HL-60 (cell line): ENCODE measurements at regions not wholly inside any gene's neighbourhood (a gene's known extent, or its start where the extent isn't known, plus 50 kb on each side); places are given as distances from the start of the nearest gene placed in this dataset.

Experiments
- DNase-seq, 2 experiments: peaks; one replicate each; pipeline ENCODE4 v3.0.0-alpha.2; 2010 to 2020; ENCODE audit warnings: low read depth in 1 of 2, low spot score in 1 of 2
- H3K27ac ChIP-seq: fragments of 250-450 bp; sonication (Bioruptor Pico); replicated peaks from 2 replicates; pipeline ENCODE4 v1.5.1; 2020; ENCODE audit warnings: mild to moderate bottlenecking, moderate library complexity
- H3K27me3 ChIP-seq: fragments of 250-450 bp; sonication (Bioruptor Pico); 2 replicates; pipeline ENCODE4 v1.5.1; 2021; ENCODE audit warnings: mild to moderate bottlenecking, moderate library complexity; ENCODE audit not compliant: insufficient read depth, poor library complexity, severe bottlenecking
- H3K4me3 ChIP-seq: replicated peaks from 2 replicates; pipeline ENCODE4 v1.5.1; 2011; ENCODE audit warnings: mild to moderate bottlenecking, control low read depth, low read length; ENCODE audit not compliant: insufficient read depth
- CTCF ChIP-seq: IDR thresholded peaks from one replicate; pipeline ENCODE4 v1.5.1; 2011; ENCODE audit warnings: low read length, control low read depth, inconsistent platforms; ENCODE audit not compliant: insufficient read depth
- GABPA ChIP-seq: IDR thresholded peaks from 2 replicates; pipeline ENCODE4 v1.6.1; 2012; ENCODE audit warnings: low read depth
- POLR2AphosphoS5 ChIP-seq: IDR thresholded peaks from 2 replicates; pipeline ENCODE4 v1.6.1; 2012; ENCODE audit warnings: low read depth
- REST ChIP-seq: IDR thresholded peaks from 2 replicates; pipeline ENCODE4 v1.6.1; 2012; ENCODE audit warnings: low read depth; ENCODE audit not compliant: insufficient replicate concordance
- SPI1 ChIP-seq: IDR thresholded peaks from 2 replicates; pipeline ENCODE4 v1.6.1; 2012; ENCODE audit warnings: low read depth, mild to moderate bottlenecking, borderline replicate concordance

- Histone ChIP-seq H3K4me3 (no peak overlapping the region), H3K27ac (no peak overlapping the region), H3K27me3 (no peaks in the 10 kb centered on the region)
- no peak for DNase-seq
- no peak for TF ChIP-seq CTCF
- TF ChIP-seq GABPA = no peak
- no peak for TF ChIP-seq SPI1
- no peak for TF ChIP-seq REST
- TF ChIP-seq POLR2AphosphoS5 = no peak
Observed at GRCh38 chr13:20313896-20314295, 81.8 kb upstream of the GJB6 start.

GRCh38 chr13:20312292-20312691 lies 80.2 kb upstream of the GJB6 start:
- Histone ChIP-seq H3K4me3 (no peak overlapping the region), H3K27me3 (no peaks in the 10 kb centered on the region), H3K27ac (no peak overlapping the region)
- no peak for DNase-seq
- TF ChIP-seq GABPA = no peak
- TF ChIP-seq REST = no peak
- no peak for TF ChIP-seq SPI1
- TF ChIP-seq POLR2AphosphoS5 = no peak
- no peak for TF ChIP-seq CTCF

- DNase-seq = peak; percentile 20 to 56
- Histone ChIP-seq H3K4me3 (no peak overlapping the region), H3K27ac (no peak overlapping the region), H3K27me3 (no peaks in the 10 kb centered on the region)
- TF ChIP-seq SPI1 = no peak
- no peak for TF ChIP-seq CTCF
- TF ChIP-seq POLR2AphosphoS5 = no peak
- TF ChIP-seq GABPA = no peak
- TF ChIP-seq REST = no peak
Observed at GRCh38 chr13:20311596-20311995, 79.5 kb upstream of the GJB6 start.
